ENCODE measurements at regions not wholly inside any gene's neighbourhood (a gene's known extent, or its start where the extent isn't known, plus 50 kb on each side); places are given as distances from the start of the nearest gene placed in this dataset.

DNA sequence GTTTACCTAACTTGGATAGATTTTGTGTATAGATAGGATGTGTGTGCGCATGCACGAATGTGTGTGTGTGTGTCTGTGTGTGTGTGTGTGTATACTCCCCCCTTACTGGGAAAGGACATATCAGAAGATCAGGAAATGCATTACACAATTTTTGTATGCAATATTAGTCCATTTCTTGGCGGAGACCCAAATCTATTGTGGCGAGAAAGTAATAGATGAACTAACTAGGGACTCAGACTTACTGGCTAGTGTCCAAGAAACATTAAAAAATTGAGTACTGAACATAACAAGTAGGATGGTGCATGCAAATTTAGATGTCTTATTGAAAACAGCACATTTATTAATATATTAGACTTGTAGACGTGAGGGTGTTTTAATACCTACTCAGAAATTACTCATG, 1036.5 kb upstream of the FANCL start:
- Histone ChIP-seq H3K79me2 (ENCODE audit: insufficient read depth, low read length) (no peaks in the 10 kb centered on the region), H3K27me3 (ENCODE audit: insufficient read depth, low read length) (no peaks in the 10 kb centered on the region)
- TF ChIP-seq, protein P1, sequence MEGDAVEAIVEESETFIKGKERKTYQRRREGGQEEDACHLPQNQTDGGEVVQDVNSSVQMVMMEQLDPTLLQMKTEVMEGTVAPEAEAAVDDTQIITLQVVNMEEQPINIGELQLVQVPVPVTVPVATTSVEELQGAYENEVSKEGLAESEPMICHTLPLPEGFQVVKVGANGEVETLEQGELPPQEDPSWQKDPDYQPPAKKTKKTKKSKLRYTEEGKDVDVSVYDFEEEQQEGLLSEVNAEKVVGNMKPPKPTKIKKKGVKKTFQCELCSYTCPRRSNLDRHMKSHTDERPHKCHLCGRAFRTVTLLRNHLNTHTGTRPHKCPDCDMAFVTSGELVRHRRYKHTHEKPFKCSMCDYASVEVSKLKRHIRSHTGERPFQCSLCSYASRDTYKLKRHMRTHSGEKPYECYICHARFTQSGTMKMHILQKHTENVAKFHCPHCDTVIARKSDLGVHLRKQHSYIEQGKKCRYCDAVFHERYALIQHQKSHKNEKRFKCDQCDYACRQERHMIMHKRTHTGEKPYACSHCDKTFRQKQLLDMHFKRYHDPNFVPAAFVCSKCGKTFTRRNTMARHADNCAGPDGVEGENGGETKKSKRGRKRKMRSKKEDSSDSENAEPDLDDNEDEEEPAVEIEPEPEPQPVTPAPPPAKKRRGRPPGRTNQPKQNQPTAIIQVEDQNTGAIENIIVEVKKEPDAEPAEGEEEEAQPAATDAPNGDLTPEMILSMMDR (IDR thresholded peaks at IDR 0.05; ENCODE audit: low read length) = no peak
- no peak for TF ChIP-seq EZH2 (IDR thresholded peaks at IDR 0.05; ENCODE audit: borderline replicate concordance, low read length)

DNA sequence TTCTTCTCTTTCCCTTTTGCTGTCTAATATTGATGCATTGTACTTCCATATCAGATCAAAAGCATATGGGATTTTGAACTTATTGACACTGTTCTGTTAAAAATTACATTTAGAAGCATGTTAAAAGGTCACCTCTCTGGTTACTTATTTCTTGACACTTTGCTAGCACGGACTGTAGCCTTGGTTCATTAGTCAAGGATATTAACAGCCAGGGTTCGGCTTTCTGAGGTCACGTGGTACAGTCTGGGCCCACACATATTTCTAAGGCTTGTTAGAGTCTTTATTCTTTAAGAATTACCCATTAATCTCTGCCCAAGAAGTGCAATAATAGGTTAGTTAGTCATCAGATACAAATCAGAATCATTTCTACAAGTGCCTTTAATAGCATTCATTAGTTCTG, 1035.8 kb upstream of the FANCL start:
- Histone ChIP-seq H3K79me2 (ENCODE audit: insufficient read depth, low read length) (no peaks in the 10 kb centered on the region), H2AFZ (ENCODE audit: low read length) (no peak overlapping the region), H3K4me1 (ENCODE audit: insufficient read depth, low read length, severe bottlenecking) (no peaks in the 10 kb centered on the region), H3K9me3 (ENCODE audit: low read length) (no peaks in the 10 kb centered on the region), H3K36me3 (ENCODE audit: insufficient read depth, low read length) (no peaks in the 10 kb centered on the region), H3K9me2 (ENCODE audit: low read depth, low read length) (no peaks in the 10 kb centered on the region), H3K4me2 (ENCODE audit: low read length) (no peak overlapping the region), H3F3A (ENCODE audit: insufficient read depth, low read length) (no peaks in the 10 kb centered on the region), H3K27me3 (ENCODE audit: insufficient read depth, low read length) (no peaks in the 10 kb centered on the region), H3K9ac (ENCODE audit: low read length) (no peak overlapping the region), H3K27ac (ENCODE audit: low read depth, low read length, poor library complexity, severe bottlenecking) (no peak overlapping the region), H4K20me1 (ENCODE audit: insufficient read depth, low read length) (no peaks in the 10 kb centered on the region), H3K4me3 (ENCODE audit: low read depth, low read length, poor library complexity, severe bottlenecking) (no peak overlapping the region)
- TF ChIP-seq, protein P1 (IDR thresholded peaks at IDR 0.05; ENCODE audit: low read length) = no peak
- TF ChIP-seq EZH2 (IDR thresholded peaks at IDR 0.05; ENCODE audit: borderline replicate concordance, low read length) = no peak

More for the DNA sequence above, 1036.5 kb upstream of the FANCL start:
- Histone ChIP-seq H3K9me3 (ENCODE audit: low read length) (no peaks in the 10 kb centered on the region), H2AFZ (ENCODE audit: low read length) (no peak overlapping the region), H3K4me2 (ENCODE audit: low read length) (no peak overlapping the region), H3F3A (ENCODE audit: insufficient read depth, low read length) (no peaks in the 10 kb centered on the region), H3K27ac (ENCODE audit: low read depth, low read length, poor library complexity, severe bottlenecking) (no peak overlapping the region), H3K9me2 (ENCODE audit: low read depth, low read length) (no peaks in the 10 kb centered on the region), H3K4me1 (ENCODE audit: insufficient read depth, low read length, severe bottlenecking) (no peaks in the 10 kb centered on the region), H3K9ac (ENCODE audit: low read length) (no peak overlapping the region), H3K4me3 (ENCODE audit: low read depth, low read length, poor library complexity, severe bottlenecking) (no peak overlapping the region), H3K36me3 (ENCODE audit: insufficient read depth, low read length) (no peaks in the 10 kb centered on the region), H4K20me1 (ENCODE audit: insufficient read depth, low read length) (no peaks in the 10 kb centered on the region)

DNA sequence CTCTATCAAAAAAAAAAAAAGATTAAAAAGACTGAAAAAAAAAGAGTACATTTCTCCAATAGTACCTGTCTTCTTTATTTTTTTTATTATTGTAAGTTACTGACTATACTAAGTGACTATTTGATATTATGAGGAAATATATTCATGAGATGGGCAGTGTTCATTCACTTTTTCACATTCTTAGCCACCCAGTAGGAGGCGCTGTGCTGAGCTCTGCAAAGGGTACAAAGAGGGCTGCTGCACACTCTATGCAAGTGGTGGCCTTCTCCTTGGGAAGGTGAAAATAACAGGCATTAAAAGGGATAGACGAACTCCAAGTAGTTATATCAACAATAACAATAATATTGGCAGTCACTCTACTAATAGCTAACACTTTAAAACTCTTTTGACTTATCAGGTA, 1034.9 kb upstream of the FANCL start:
- Histone ChIP-seq H4K20me1 (ENCODE audit: insufficient read depth, low read length) (no peaks in the 10 kb centered on the region), H3K4me3 (ENCODE audit: low read depth, low read length, poor library complexity, severe bottlenecking) (no peak overlapping the region), H2AFZ (ENCODE audit: low read length) (no peak overlapping the region), H3K9me2 (ENCODE audit: low read depth, low read length) (no peaks in the 10 kb centered on the region), H3K9ac (ENCODE audit: low read length) (no peak overlapping the region), H3K79me2 (ENCODE audit: insufficient read depth, low read length) (no peaks in the 10 kb centered on the region), H3K4me2 (ENCODE audit: low read length) (no peak overlapping the region), H3K9me3 (ENCODE audit: low read length) (no peaks in the 10 kb centered on the region), H3F3A (ENCODE audit: insufficient read depth, low read length) (no peaks in the 10 kb centered on the region), H3K36me3 (ENCODE audit: insufficient read depth, low read length) (no peaks in the 10 kb centered on the region), H3K27ac (ENCODE audit: low read depth, low read length, poor library complexity, severe bottlenecking) (no peak overlapping the region), H3K27me3 (ENCODE audit: insufficient read depth, low read length) (no peaks in the 10 kb centered on the region), H3K4me1 (ENCODE audit: insufficient read depth, low read length, severe bottlenecking) (no peaks in the 10 kb centered on the region)
- TF ChIP-seq, protein P1 (IDR thresholded peaks at IDR 0.05; ENCODE audit: low read length) = peak; percentile 63
- TF ChIP-seq EZH2 (IDR thresholded peaks at IDR 0.05; ENCODE audit: borderline replicate concordance, low read length) = no peak

All from OCI-LY1 (cell line).